ENCODE measurements at regions not wholly inside any gene's neighbourhood (a gene's known extent, or its start where the extent isn't known, plus 50 kb on each side); places are given as distances from the start of the nearest gene placed in this dataset.

- TF ChIP-seq, protein P1, sequence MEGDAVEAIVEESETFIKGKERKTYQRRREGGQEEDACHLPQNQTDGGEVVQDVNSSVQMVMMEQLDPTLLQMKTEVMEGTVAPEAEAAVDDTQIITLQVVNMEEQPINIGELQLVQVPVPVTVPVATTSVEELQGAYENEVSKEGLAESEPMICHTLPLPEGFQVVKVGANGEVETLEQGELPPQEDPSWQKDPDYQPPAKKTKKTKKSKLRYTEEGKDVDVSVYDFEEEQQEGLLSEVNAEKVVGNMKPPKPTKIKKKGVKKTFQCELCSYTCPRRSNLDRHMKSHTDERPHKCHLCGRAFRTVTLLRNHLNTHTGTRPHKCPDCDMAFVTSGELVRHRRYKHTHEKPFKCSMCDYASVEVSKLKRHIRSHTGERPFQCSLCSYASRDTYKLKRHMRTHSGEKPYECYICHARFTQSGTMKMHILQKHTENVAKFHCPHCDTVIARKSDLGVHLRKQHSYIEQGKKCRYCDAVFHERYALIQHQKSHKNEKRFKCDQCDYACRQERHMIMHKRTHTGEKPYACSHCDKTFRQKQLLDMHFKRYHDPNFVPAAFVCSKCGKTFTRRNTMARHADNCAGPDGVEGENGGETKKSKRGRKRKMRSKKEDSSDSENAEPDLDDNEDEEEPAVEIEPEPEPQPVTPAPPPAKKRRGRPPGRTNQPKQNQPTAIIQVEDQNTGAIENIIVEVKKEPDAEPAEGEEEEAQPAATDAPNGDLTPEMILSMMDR (IDR thresholded peaks at IDR 0.05 in 2 of 3, conservative IDR thresholded peaks at IDR 0.05 in 1 of 3; ENCODE audit: borderline replicate concordance in 1 of 3, insufficient read depth in 1 of 3, low read depth in 2 of 3, low read length in 2 of 3): no peak
- TF ChIP-seq EZH2 (IDR thresholded peaks at IDR 0.05): no peak
- no peak for TF ChIP-seq POLR2A (IDR thresholded peaks at IDR 0.05; ENCODE audit: borderline replicate concordance, extremely low read depth, insufficient read depth, insufficient read length)
- TF ChIP-seq, protein P2, sequence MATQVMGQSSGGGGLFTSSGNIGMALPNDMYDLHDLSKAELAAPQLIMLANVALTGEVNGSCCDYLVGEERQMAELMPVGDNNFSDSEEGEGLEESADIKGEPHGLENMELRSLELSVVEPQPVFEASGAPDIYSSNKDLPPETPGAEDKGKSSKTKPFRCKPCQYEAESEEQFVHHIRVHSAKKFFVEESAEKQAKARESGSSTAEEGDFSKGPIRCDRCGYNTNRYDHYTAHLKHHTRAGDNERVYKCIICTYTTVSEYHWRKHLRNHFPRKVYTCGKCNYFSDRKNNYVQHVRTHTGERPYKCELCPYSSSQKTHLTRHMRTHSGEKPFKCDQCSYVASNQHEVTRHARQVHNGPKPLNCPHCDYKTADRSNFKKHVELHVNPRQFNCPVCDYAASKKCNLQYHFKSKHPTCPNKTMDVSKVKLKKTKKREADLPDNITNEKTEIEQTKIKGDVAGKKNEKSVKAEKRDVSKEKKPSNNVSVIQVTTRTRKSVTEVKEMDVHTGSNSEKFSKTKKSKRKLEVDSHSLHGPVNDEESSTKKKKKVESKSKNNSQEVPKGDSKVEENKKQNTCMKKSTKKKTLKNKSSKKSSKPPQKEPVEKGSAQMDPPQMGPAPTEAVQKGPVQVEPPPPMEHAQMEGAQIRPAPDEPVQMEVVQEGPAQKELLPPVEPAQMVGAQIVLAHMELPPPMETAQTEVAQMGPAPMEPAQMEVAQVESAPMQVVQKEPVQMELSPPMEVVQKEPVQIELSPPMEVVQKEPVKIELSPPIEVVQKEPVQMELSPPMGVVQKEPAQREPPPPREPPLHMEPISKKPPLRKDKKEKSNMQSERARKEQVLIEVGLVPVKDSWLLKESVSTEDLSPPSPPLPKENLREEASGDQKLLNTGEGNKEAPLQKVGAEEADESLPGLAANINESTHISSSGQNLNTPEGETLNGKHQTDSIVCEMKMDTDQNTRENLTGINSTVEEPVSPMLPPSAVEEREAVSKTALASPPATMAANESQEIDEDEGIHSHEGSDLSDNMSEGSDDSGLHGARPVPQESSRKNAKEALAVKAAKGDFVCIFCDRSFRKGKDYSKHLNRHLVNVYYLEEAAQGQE (IDR thresholded peaks at IDR 0.05; ENCODE audit: low read depth): no peak
- TF ChIP-seq, protein P3, sequence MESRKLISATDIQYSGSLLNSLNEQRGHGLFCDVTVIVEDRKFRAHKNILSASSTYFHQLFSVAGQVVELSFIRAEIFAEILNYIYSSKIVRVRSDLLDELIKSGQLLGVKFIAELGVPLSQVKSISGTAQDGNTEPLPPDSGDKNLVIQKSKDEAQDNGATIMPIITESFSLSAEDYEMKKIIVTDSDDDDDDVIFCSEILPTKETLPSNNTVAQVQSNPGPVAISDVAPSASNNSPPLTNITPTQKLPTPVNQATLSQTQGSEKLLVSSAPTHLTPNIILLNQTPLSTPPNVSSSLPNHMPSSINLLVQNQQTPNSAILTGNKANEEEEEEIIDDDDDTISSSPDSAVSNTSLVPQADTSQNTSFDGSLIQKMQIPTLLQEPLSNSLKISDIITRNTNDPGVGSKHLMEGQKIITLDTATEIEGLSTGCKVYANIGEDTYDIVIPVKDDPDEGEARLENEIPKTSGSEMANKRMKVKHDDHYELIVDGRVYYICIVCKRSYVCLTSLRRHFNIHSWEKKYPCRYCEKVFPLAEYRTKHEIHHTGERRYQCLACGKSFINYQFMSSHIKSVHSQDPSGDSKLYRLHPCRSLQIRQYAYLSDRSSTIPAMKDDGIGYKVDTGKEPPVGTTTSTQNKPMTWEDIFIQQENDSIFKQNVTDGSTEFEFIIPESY (IDR thresholded peaks at IDR 0.05; ENCODE audit: extremely low read depth, insufficient replicate concordance, low read length): no peak
- TF ChIP-seq EZH2phosphoT487 (IDR thresholded peaks at IDR 0.05; ENCODE audit: borderline replicate concordance): no peak
- TF ChIP-seq MAX (IDR thresholded peaks at IDR 0.05): no peak
- no peak for TF ChIP-seq POLR2AphosphoS5 (IDR thresholded peaks at IDR 0.05; ENCODE audit: low read depth, low read length)
- TF ChIP-seq TCF7L2 (IDR thresholded peaks at IDR 0.05; ENCODE audit: borderline replicate concordance, extremely low read depth, insufficient read depth, insufficient read length): no peak
- no peak for TF ChIP-seq ZNF274 (IDR thresholded peaks at IDR 0.05; ENCODE audit: low read depth, low read length)
Observed at GRCh38 chr2:145503511-145503910, 983.6 kb upstream of the ZEB2 start.
